Esophagus muscularis mucosa (tissue), 4 donors: ENCODE measurements at regions not wholly inside any gene's neighbourhood (a gene's known extent, or its start where the extent isn't known, plus 50 kb on each side); places are given as distances from the start of the nearest gene placed in this dataset.

Experiments
- DNase-seq: peaks from one replicate; pipeline ENCODE4 v3.0.0-alpha.2; 2017; ENCODE audit errors: extremely low spot score
- H3K27ac ChIP-seq, 4 donors: fragments of 200-600 bp; sonication (generic); replicated peaks in 1 of 4; 1 replicate in 3 of 4; 2 replicates in 1 of 4; pipeline ENCODE4 v1.5.1; 2016 to 2019; ENCODE audit warnings: mild to moderate bottlenecking in 1 of 4
- H3K27me3 ChIP-seq, 4 donors: fragments of 200-600 bp; sonication (generic); one replicate each; pipeline versions ENCODE4 v1.5.1 to v1.6.0; 2016 to 2019
- H3K36me3 ChIP-seq, 4 donors: fragments of 200-600 bp; sonication (generic); one replicate each; pipeline ENCODE4 v1.5.1; 2016 to 2019
- H3K4me1 ChIP-seq, 4 donors: fragments of 200-600 bp; sonication (generic); one replicate each; pipeline ENCODE4 v1.5.1; 2016 to 2019
- H3K4me3 ChIP-seq, 4 donors: fragments of 200-600 bp; sonication (generic); 1 replicate in 2 of 4; 2 replicates in 2 of 4; pipeline ENCODE4 v1.5.1; 2016 to 2019; ENCODE audit warnings: mild to moderate bottlenecking in 4 of 4, moderate library complexity in 1 of 4
- H3K9me3 ChIP-seq, 4 donors: fragments of 200-600 bp; sonication (generic); 1 replicate in 3 of 4; 2 replicates in 1 of 4; pipeline ENCODE4 v1.5.1; 2016 to 2019
- EP300 ChIP-seq: sonication (generic); formaldehyde crosslinking; IDR thresholded peaks from one replicate; pipeline ENCODE4 v1.6.1; 2017; ENCODE audit warnings: antibody characterized with exemption
- POLR2A ChIP-seq: fragments of 450-650 bp; IDR thresholded peaks from one replicate; pipeline ENCODE4 v1.6.1; 2017; ENCODE audit warnings: antibody characterized with exemption, moderate library complexity, mild to moderate bottlenecking, low read depth
- POLR2AphosphoS5 ChIP-seq, 2 donors: sonication (generic); formaldehyde crosslinking; IDR thresholded peaks; one replicate each; pipeline ENCODE4 v1.6.1; 2017; ENCODE audit warnings: antibody characterized with exemption in 2 of 2
- WGBS: methylation state at CpG from one replicate; pipeline ENCODE4 v1.1.5; 2018; 5-methylcytosine and 5-hydroxymethylcytosine counted together
- intact Hi-C: fragments of 100-400 bp; cut with DNase I; formaldehyde crosslinking; loops from one replicate; pipeline ENCODE4 v1.15.1; 2023
- TF ChIP-seq, protein P1 (sequence below), 3 experiments: fragments of 200-600 bp in 2 of 3; fragments of 450-650 bp in 1 of 3; sonication (generic) in 2 of 3; IDR thresholded peaks; one replicate each; pipeline ENCODE4 v1.5.1; 2017 to 2019; ENCODE audit warnings: antibody characterized with exemption in 3 of 3, mild to moderate bottlenecking in 2 of 3, moderate library complexity in 1 of 3

DNA sequence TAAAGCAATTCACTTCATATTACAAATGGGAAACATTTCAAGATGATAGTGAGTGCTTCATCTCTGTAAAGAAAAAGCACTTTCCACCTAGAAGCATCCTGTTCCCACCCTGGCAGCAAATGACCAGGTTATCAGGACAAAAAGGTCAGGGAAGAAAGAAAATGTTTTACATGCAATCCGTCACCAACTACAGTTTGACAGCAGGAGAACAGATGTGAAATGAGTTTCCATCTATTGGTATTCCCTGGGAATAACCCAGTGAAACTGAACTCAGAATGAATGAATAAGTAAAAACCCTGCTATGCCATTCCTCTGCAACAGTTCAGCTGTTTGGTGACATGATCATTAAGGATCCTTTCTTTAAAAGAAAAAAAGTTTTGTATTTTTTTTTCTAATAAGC lies 67.6 kb downstream of the HTR1A start:
- Histone ChIP-seq H3K36me3 (no peaks in the 10 kb centered on the region), H3K4me3 (no peak overlapping the region), H3K9me3 (no peaks in the 10 kb centered on the region), H3K27me3 (no peaks in the 10 kb centered on the region), H3K4me1 (no peaks in the 10 kb centered on the region), H3K27ac (no peak overlapping the region)
- no peak for DNase-seq
- intact Hi-C loops: no loop called here
- 10% methylated on average over 1 of the region's 1 CpG for WGBS
- TF ChIP-seq POLR2A: no peak
- no peak for TF ChIP-seq POLR2AphosphoS5 (IDR thresholded peaks at IDR 0.05)
- no peak for TF ChIP-seq EP300
- TF ChIP-seq, protein P1, sequence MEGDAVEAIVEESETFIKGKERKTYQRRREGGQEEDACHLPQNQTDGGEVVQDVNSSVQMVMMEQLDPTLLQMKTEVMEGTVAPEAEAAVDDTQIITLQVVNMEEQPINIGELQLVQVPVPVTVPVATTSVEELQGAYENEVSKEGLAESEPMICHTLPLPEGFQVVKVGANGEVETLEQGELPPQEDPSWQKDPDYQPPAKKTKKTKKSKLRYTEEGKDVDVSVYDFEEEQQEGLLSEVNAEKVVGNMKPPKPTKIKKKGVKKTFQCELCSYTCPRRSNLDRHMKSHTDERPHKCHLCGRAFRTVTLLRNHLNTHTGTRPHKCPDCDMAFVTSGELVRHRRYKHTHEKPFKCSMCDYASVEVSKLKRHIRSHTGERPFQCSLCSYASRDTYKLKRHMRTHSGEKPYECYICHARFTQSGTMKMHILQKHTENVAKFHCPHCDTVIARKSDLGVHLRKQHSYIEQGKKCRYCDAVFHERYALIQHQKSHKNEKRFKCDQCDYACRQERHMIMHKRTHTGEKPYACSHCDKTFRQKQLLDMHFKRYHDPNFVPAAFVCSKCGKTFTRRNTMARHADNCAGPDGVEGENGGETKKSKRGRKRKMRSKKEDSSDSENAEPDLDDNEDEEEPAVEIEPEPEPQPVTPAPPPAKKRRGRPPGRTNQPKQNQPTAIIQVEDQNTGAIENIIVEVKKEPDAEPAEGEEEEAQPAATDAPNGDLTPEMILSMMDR (IDR thresholded peaks at IDR 0.05): no peak

DNA sequence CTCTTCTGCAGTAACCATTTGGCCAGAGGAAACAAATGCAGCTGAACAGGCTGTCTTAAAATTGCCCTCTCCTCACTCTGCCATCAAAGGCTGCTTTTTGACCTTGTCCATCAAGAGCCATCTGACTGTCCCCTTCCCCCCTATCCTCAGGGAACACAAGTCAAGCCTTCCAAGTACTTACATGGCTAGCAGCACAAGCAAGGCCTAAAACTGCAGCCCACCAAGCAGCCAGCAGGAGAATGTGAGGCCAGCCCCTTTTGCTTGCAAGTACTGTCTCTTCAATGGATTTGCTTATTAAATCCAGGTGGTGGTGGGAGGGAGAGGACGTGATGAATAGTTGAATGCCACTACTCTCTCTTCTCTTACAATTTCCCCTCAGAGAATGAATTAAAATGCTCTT lies 83.5 kb downstream of the HTR1A start:
- Histone ChIP-seq H3K36me3 (no peaks in the 10 kb centered on the region), H3K4me3 (no peak overlapping the region), H3K27me3 (no peaks in the 10 kb centered on the region), H3K27ac (no peak overlapping the region), H3K4me1 (no peaks in the 10 kb centered on the region), H3K9me3 (no peaks in the 10 kb centered on the region)
- WGBS: 20% methylated on average over 1 of the region's 1 CpG
- DNase-seq: no peak
- intact Hi-C loops: no loop called here
- TF ChIP-seq POLR2AphosphoS5 (IDR thresholded peaks at IDR 0.05) (no peak), POLR2A (no peak), EP300 (no peak)
- TF ChIP-seq, protein P1 (IDR thresholded peaks at IDR 0.05): no peak

DNA sequence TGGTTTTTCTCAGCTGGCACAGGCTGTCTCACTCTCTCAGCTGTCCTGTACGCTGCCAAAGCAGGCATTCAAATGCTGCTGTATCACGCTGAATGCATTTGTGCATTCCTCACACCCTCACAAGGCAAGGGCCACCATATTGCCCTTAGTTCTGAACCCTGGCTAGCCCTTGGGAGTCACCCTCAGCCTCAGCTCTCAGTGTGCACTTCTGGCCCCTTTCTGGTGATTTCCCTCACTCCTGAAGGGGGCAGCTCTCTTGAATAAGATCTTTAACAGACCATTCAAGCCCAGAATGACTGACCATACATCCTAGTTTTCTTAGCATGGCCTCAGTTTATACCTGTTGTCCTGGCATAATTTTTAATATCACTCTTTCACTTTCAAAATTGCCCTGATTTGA lies 84.3 kb downstream of the HTR1A start:
- Histone ChIP-seq H3K36me3 (no peaks in the 10 kb centered on the region), H3K27me3 (no peaks in the 10 kb centered on the region), H3K4me3 (no peak overlapping the region), H3K4me1 (no peaks in the 10 kb centered on the region), H3K27ac (no peak overlapping the region), H3K9me3 (no peaks in the 10 kb centered on the region)
- TF ChIP-seq POLR2A (no peak), EP300 (no peak), POLR2AphosphoS5 (IDR thresholded peaks at IDR 0.05) (no peak)
- TF ChIP-seq, protein P1 (IDR thresholded peaks at IDR 0.05): no peak
- intact Hi-C loops: no loop called here
- WGBS: 68% methylated on average over 2 of the region's 2 CpGs
- no peak for DNase-seq

DNA sequence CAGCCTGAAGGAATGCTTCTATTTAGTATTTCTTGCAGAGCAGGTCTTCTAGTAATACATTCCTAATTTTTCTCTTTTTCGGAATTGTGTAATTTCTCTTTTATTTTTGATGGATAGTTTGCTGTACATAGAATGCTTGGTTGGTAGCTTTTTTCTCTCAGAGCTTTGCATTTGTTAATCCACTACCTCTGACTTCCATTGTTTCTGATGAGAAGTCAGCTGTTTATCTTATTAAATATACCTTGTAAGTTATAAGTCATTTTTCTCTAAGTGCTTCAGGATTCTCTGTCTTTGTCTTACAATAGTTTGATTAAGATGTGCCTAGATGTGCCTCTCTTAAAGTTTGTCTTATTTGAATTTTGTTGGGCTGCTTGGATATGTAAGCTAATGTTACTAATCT lies 101.9 kb downstream of the HTR1A start:
- DNase-seq: no peak
- no peaks in the 10 kb centered on the region for H3K27me3 ChIP-seq
- no peaks in the 10 kb centered on the region for H3K4me1 ChIP-seq
- no peak overlapping the region for H3K27ac ChIP-seq
- no peaks in the 10 kb centered on the region for H3K36me3 ChIP-seq
- TF ChIP-seq EP300 (no peak), POLR2A (no peak), POLR2AphosphoS5 (IDR thresholded peaks at IDR 0.05) (no peak)
- TF ChIP-seq, protein P1 (IDR thresholded peaks at IDR 0.05): no peak
- no peak overlapping the region for H3K4me3 ChIP-seq
- H3K9me3 ChIP-seq: peaks cover 0 to 30% (median 7%) of the 10 kb centered on the region in 4 donors
- 90% methylated on average over 1 of the region's 1 CpG for WGBS
- intact Hi-C loops: no loop called here

DNA sequence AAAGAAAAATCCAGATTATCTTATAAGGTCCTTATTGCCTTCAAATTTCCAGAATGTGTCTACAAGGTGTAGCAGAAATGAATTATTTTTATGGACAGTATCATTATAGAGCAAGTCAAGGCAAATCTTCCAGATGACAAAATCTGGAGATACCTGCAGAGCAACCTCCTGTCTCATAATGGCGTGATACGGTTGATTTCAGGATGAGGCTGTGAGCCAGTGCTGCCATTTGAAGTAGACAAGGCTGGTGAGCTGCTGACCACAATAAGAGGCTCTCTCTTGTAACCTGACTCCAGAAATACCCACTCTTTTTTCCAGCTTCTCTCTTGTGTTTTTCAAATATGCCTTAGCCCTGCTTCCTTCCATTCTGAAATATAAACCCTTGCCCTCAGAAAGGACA lies 108.2 kb downstream of the HTR1A start:
- Histone ChIP-seq H3K27ac (no peak overlapping the region), H3K4me1 (no peaks in the 10 kb centered on the region), H3K27me3 (no peaks in the 10 kb centered on the region), H3K9me3 (no peaks in the 10 kb centered on the region), H3K36me3 (no peaks in the 10 kb centered on the region), H3K4me3 (no peak overlapping the region)
- TF ChIP-seq POLR2A (no peak), POLR2AphosphoS5 (IDR thresholded peaks at IDR 0.05) (no peak), EP300 (no peak)
- TF ChIP-seq, protein P1 (IDR thresholded peaks at IDR 0.05): no peak
- WGBS: 90% methylated on average over 2 of the region's 2 CpGs
- intact Hi-C loops: no loop called here
- DNase-seq: no peak
